A549 (cell line): ENCODE measurements at regions not wholly inside any gene's neighbourhood (a gene's known extent, or its start where the extent isn't known, plus 50 kb on each side); places are given as distances from the start of the nearest gene placed in this dataset.

Experiments
- ATAC-seq, 2 experiments: fragments of 200-7000 bp in 1 of 2; fragments of >200 bp in 1 of 2; cut with Nextera tagmentation in 1 of 2; cut with Tn5 transposase in 1 of 2; 3 replicates each; pipeline versions ENCODE4 v1.8.0 to v1.9.1; 2018 to 2020; ENCODE audit warnings: mild to moderate bottlenecking in 1 of 2, moderate library complexity in 1 of 2
- CTCF ChIA-PET: fragments of 300-600 bp; sonication (Branson Sonifier 250); formaldehyde crosslinking; extraction: SDS; loops from one replicate; lab custom pipeline; 2021; ENCODE audit warnings: antibody characterized with exemption, inconsistent platforms; lab: Yijun Ruan, JAX
- POLR2A ChIA-PET: fragments of 350-600 bp; formaldehyde crosslinking; extraction: SDS; loops from one replicate; lab custom pipeline; 2021; ENCODE audit warnings: antibody characterized with exemption, inconsistent platforms; lab: Yijun Ruan, JAX
- DNase-seq, 2 experiments: peaks; one replicate each; pipeline versions ENCODE4 v3.0.0 to v3.0.0-alpha.2; 2011 to 2016; ENCODE audit warnings: low read depth in 1 of 2, low spot score in 1 of 2
- FAIRE-seq: peaks from 2 replicates; lab custom pipeline; 2011; peaks lifted over from hg19 to GRCh38; lab: Jason Lieb, UNC
- H3K27ac ChIP-seq, 2 experiments: fragments of >200 bp; sonication (Bioruptor Twin); formaldehyde crosslinking; 3 replicates each; pipeline ENCODE4 v1.5.1; 2016 to 2017
- H3K4me1 ChIP-seq: fragments of >200 bp; sonication (Bioruptor Twin); formaldehyde crosslinking; 3 replicates; pipeline ENCODE4 v1.6.1; 2016
- H3K4me2 ChIP-seq: fragments of >200 bp; sonication (Bioruptor Twin); formaldehyde crosslinking; 3 replicates; pipeline ENCODE4 v1.6.1; 2016
- H3K4me3 ChIP-seq: fragments of >200 bp; sonication (Bioruptor Twin); formaldehyde crosslinking; 3 replicates; pipeline ENCODE4 v1.5.1; 2016
- H3K9me3 ChIP-seq: fragments of >200 bp; sonication (Bioruptor Twin); formaldehyde crosslinking; 3 replicates; pipeline ENCODE4 v1.6.1; 2016
- ATOH8 ChIP-seq: fragments of 250-450 bp; sonication (Bioruptor Pico); IDR thresholded peaks from 2 replicates; pipeline ENCODE4 v1.5.0; 2020; ENCODE audit warnings: low read depth, mild to moderate bottlenecking, moderate library complexity
- CHD2 ChIP-seq: fragments of 150-350 bp; IDR thresholded peaks from 2 replicates; pipeline ENCODE4 v1.6.1; 2014; ENCODE audit warnings: low read length; ENCODE audit not compliant: partially characterized antibody
- CHD4 ChIP-seq: fragments of 200-600 bp; sonication (generic); IDR thresholded peaks from 2 replicates; pipeline ENCODE4 v1.6.1; 2016; ENCODE audit warnings: antibody characterized with exemption, mild to moderate bottlenecking, borderline replicate concordance
- CTCF ChIP-seq: fragments of >200 bp; sonication (Bioruptor Twin); formaldehyde crosslinking; IDR thresholded peaks from 3 replicates; pipeline ENCODE4 v1.5.1; 2016
- EHF ChIP-seq: fragments of 250-450 bp; sonication (Bioruptor Pico); IDR thresholded peaks from 2 replicates; pipeline ENCODE4 v1.5.0; 2020; ENCODE audit warnings: mild to moderate bottlenecking
- EHMT2 ChIP-seq: fragments of 200-600 bp; sonication (generic); IDR thresholded peaks from 2 replicates; pipeline ENCODE4 v1.6.1; 2016; ENCODE audit warnings: antibody characterized with exemption, low read depth, mild to moderate bottlenecking, moderate library complexity
- ELK1 ChIP-seq: fragments of 150-350 bp; IDR thresholded peaks from 2 replicates; pipeline ENCODE4 v1.6.1; 2014; ENCODE audit warnings: low read depth, mild to moderate bottlenecking, low read length
- HDAC2 ChIP-seq: fragments of 200-600 bp; sonication (generic); IDR thresholded peaks from 2 replicates; pipeline ENCODE4 v1.6.1; 2016
- HOXA7 ChIP-seq: fragments of 250-450 bp; sonication (Bioruptor Pico); IDR thresholded peaks from 2 replicates; pipeline ENCODE4 v1.5.0; 2020; ENCODE audit warnings: mild to moderate bottlenecking, moderate library complexity
- KDM5A ChIP-seq: fragments of 200-600 bp; sonication (generic); IDR thresholded peaks from 2 replicates; pipeline ENCODE4 v1.6.1; 2016; ENCODE audit warnings: antibody characterized with exemption, mild to moderate bottlenecking
- NPAS2 ChIP-seq: fragments of 250-450 bp; sonication (Bioruptor Pico); IDR thresholded peaks from 2 replicates; pipeline ENCODE4 v1.8.0; 2022; ENCODE audit warnings: mild to moderate bottlenecking, moderate library complexity, borderline replicate concordance
- PHF8 ChIP-seq: fragments of 200-600 bp; sonication (generic); IDR thresholded peaks from 2 replicates; pipeline ENCODE4 v1.6.1; 2016; ENCODE audit warnings: low read depth, mild to moderate bottlenecking, antibody characterized with exemption, moderate library complexity, borderline replicate concordance
- RARB ChIP-seq: fragments of 250-450 bp; sonication (Bioruptor Pico); IDR thresholded peaks from 2 replicates; pipeline ENCODE4 v1.8.0; 2021; ENCODE audit warnings: mild to moderate bottlenecking, moderate library complexity
- REST ChIP-seq: fragments of 200-600 bp; sonication (generic); IDR thresholded peaks from 2 replicates; pipeline ENCODE4 v1.6.1; 2016; ENCODE audit warnings: antibody characterized with exemption, mild to moderate bottlenecking, moderate library complexity
- SMC3 ChIP-seq: fragments of >200 bp; sonication (Bioruptor Twin); formaldehyde crosslinking; IDR thresholded peaks from 3 replicates; pipeline ENCODE4 v1.6.1; 2018; ENCODE audit warnings: inconsistent platforms
- USF2 ChIP-seq: fragments of 450-650 bp; IDR thresholded peaks from 2 replicates; pipeline ENCODE4 v1.6.1; 2014; ENCODE audit warnings: antibody characterized with exemption
- ZC3H11A ChIP-seq: fragments of 450-650 bp; IDR thresholded peaks from 2 replicates; pipeline ENCODE4 v1.6.1; 2014; ENCODE audit warnings: antibody characterized with exemption, mild to moderate bottlenecking
- ZFP36 ChIP-seq: fragments of 450-650 bp; IDR thresholded peaks from 2 replicates; pipeline ENCODE4 v1.6.1; 2014; ENCODE audit warnings: borderline replicate concordance; ENCODE audit not compliant: partially characterized antibody
- WGBS: methylation state at CpG from one replicate; pipeline ENCODE4 v1.1.6; 2017; ENCODE audit errors: missing lambda C conversion rate; 5-methylcytosine and 5-hydroxymethylcytosine counted together

- Histone ChIP-seq H3K4me2 (no peak overlapping the region), H3K4me1 (no peaks in the 10 kb centered on the region), H3K9me3 (no peaks in the 10 kb centered on the region), H3K4me3 (no peak overlapping the region), H3K27ac (no peak overlapping the region)
- WGBS = 54% methylated on average over 9 of the region's 10 CpGs
- CTCF ChIA-PET = interaction anchor here (0.9 to 1.5 kb wide), 3 partner anchors 10 to 59 kb away, joined by 3 read pairs; no protein-coding TSS in a partner anchor
- ATAC-seq (no peak), DNase-seq (no peak), FAIRE-seq (no peak)
- POLR2A ChIA-PET = no interaction called here
- TF ChIP-seq SMC3 (no peak), REST (no peak), CHD4 (no peak), ZFP36 (no peak), ELK1 (no peak), KDM5A (no peak)
These were observed 65.4 kb upstream of the STUM start for GRCh38 chr1:226482975-226483700.

- CTCF ChIA-PET = no interaction called here
- Histone ChIP-seq H3K4me3 (no peak overlapping the region), H3K4me1 (no peaks in the 10 kb centered on the region), H3K4me2 (no peak overlapping the region)
- peak in 1 of 2 experiments; percentile 53; a peak in 4 of 6 replicates for ATAC-seq
- no peak for TF ChIP-seq CTCF
- TF ChIP-seq USF2 = no peak
- no peak for TF ChIP-seq HDAC2
- TF ChIP-seq ZC3H11A = no peak
- TF ChIP-seq HOXA7 = no peak
- TF ChIP-seq CHD2 = no peak
- no peak for TF ChIP-seq EHMT2
- TF ChIP-seq KDM5A = no peak
- no peak for TF ChIP-seq PHF8
- no peak for TF ChIP-seq RARB
- TF ChIP-seq ATOH8 = no peak
- TF ChIP-seq EHF = no peak
- TF ChIP-seq NPAS2 (CRISPR knock-in tag) = no peak
- TF ChIP-seq, all 56 proteins: peak for 0
- Histone ChIP-seq H3K27ac (no peak overlapping the region), H3K9me3 (no peaks in the 10 kb centered on the region)
- POLR2A ChIA-PET = no interaction called here
- FAIRE-seq (no peak), DNase-seq (no peak)
- WGBS = 49% methylated on average over 5 of the region's 5 CpGs
These were observed 63.4 kb upstream of the STUM start for GRCh38 chr1:226485192-226485591.
